ENCODE measurements at regions not wholly inside any gene's neighbourhood (a gene's known extent, or its start where the extent isn't known, plus 50 kb on each side); places are given as distances from the start of the nearest gene placed in this dataset.
A peak's percentile ranks its signal among the peaks of the same experiment; 100 is the strongest.

DNA sequence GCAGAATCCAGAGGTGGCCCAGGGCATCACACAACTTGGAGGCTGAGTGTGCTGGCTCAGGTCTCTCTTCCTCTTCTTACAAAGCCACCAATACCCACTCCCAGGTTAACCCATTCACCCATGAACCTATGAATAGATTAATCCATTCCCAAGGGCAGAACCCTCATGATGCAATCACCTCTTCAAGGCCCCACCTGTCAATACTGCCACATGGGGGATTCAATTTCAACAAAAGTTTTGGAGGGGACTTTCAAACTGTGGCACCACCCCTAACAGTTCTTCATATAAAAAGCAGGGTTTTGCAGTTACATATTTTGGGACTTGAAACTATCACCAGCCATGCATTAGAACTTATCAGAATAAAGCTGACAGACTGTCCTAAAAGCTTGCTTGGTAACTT lies 193.6 kb upstream of the RNF32 start:
- no peak for DNase-seq (ENCODE audit: low read depth in 4 of 6, low spot score in 6 of 6)
- Histone ChIP-seq H3K27ac (ENCODE audit: low read depth, low read length) (no peak overlapping the region), H3K9me3 (ENCODE audit: control insufficient read depth, insufficient read depth, low read length) (no peaks in the 10 kb centered on the region), H3K4me3 (ENCODE audit: low read depth, low read length) (no peak overlapping the region), H3K4me1 (ENCODE audit: control insufficient read depth, insufficient read depth, low read length) (no peaks in the 10 kb centered on the region), H3K36me3 (ENCODE audit: control insufficient read depth, insufficient read depth, low read length) (no peaks in the 10 kb centered on the region), H3K27me3 (ENCODE audit: control insufficient read depth, insufficient read depth, low read length) (no peaks in the 10 kb centered on the region)

DNA sequence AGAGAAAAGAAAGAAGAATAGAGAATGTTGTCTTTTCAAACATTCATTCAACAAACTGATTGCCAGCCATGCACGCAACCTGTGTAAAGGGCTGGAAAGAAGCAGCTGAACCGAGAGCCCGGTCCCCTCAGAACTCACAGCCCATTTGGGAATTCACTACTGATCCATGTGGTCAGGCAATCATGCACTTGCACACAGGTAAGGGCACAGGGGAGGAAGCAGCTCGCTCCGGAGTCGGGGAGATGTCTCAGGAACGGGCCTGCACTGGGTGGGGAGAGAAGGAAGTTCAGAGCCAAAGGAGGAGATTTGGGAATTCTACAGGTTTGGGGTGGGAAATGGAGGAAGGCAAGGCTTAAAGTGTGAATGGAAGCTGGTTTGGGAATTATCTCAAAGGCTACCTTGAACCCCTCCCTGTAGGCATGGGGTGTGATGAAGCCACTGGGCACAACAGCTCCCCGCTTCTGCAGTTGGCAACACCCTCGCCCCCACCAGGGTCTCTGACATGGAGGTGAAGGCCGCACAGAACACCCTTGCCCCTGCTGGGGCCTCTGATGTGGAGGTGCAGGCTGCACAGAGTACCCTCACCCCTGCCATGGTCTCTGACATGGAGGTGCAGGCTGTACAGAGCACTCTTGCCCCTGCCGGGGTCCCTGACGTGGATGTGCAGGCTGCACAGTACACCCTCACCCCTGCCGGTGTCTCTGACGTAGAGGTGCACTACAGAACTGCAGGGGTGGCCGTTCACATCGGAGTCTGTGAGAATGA lies 194.4 kb upstream of the RNF32 start:
- Histone ChIP-seq H3K27me3 (ENCODE audit: control insufficient read depth, insufficient read depth, low read length) (no peaks in the 10 kb centered on the region), H3K9me3 (ENCODE audit: control insufficient read depth, insufficient read depth, low read length) (no peaks in the 10 kb centered on the region), H3K4me1 (ENCODE audit: control insufficient read depth, insufficient read depth, low read length) (no peaks in the 10 kb centered on the region), H3K4me3 (ENCODE audit: low read depth, low read length) (no peak overlapping the region), H3K36me3 (ENCODE audit: control insufficient read depth, insufficient read depth, low read length) (no peaks in the 10 kb centered on the region), H3K27ac (ENCODE audit: low read depth, low read length) (no peak overlapping the region)
- WGBS (ENCODE audit: insufficient coverage), result 86% methylated on average over 16 of the region's 16 CpGs
- DNase-seq (ENCODE audit: low read depth in 4 of 6, low spot score in 6 of 6), result no peak

GRCh38 chr7:156442516-156442915 lies 198.1 kb upstream of the RNF32 start:
- Histone ChIP-seq H3K4me3 (ENCODE audit: low read depth, low read length) (no peak overlapping the region), H3K27ac (ENCODE audit: low read depth, low read length) (no peak overlapping the region), H3K4me1 (ENCODE audit: control insufficient read depth, insufficient read depth, low read length) (no peaks in the 10 kb centered on the region), H3K27me3 (ENCODE audit: control insufficient read depth, insufficient read depth, low read length) (no peaks in the 10 kb centered on the region), H3K9me3 (ENCODE audit: control insufficient read depth, insufficient read depth, low read length) (no peaks in the 10 kb centered on the region), H3K36me3 (ENCODE audit: control insufficient read depth, insufficient read depth, low read length) (no peaks in the 10 kb centered on the region)
- DNase-seq (ENCODE audit: low read depth in 4 of 6, low spot score in 6 of 6), result peak in 1 of 6 donors; percentile 62
- 41% methylated on average over 10 of the region's 10 CpGs for WGBS (ENCODE audit: insufficient coverage)

- 95% methylated on average over 13 of the region's 13 CpGs for WGBS (ENCODE audit: insufficient coverage)
- Histone ChIP-seq H3K27ac (ENCODE audit: low read depth, low read length) (no peak overlapping the region), H3K4me3 (ENCODE audit: low read depth, low read length) (no peak overlapping the region), H3K27me3 (ENCODE audit: control insufficient read depth, insufficient read depth, low read length) (no peaks in the 10 kb centered on the region), H3K9me3 (ENCODE audit: control insufficient read depth, insufficient read depth, low read length) (no peaks in the 10 kb centered on the region), H3K36me3 (ENCODE audit: control insufficient read depth, insufficient read depth, low read length) (no peaks in the 10 kb centered on the region), H3K4me1 (ENCODE audit: control insufficient read depth, insufficient read depth, low read length) (no peaks in the 10 kb centered on the region)
- DNase-seq (ENCODE audit: low read depth in 4 of 6, low spot score in 6 of 6), result no peak
Observed at GRCh38 chr7:156440456-156440855, 200.1 kb upstream of the RNF32 start.

GRCh38 chr7:156438011-156438410 lies 202.6 kb upstream of the RNF32 start:
- Histone ChIP-seq H3K27ac (ENCODE audit: low read depth, low read length) (no peak overlapping the region), H3K27me3 (ENCODE audit: control insufficient read depth, insufficient read depth, low read length) (no peaks in the 10 kb centered on the region), H3K4me3 (ENCODE audit: low read depth, low read length) (no peak overlapping the region), H3K36me3 (ENCODE audit: control insufficient read depth, insufficient read depth, low read length) (no peaks in the 10 kb centered on the region), H3K9me3 (ENCODE audit: control insufficient read depth, insufficient read depth, low read length) (no peaks in the 10 kb centered on the region), H3K4me1 (ENCODE audit: control insufficient read depth, insufficient read depth, low read length) (no peaks in the 10 kb centered on the region)
- 83% methylated on average over 1 of the region's 2 CpGs for WGBS (ENCODE audit: insufficient coverage)
- no peak for DNase-seq (ENCODE audit: low read depth in 4 of 6, low spot score in 6 of 6)

DNA sequence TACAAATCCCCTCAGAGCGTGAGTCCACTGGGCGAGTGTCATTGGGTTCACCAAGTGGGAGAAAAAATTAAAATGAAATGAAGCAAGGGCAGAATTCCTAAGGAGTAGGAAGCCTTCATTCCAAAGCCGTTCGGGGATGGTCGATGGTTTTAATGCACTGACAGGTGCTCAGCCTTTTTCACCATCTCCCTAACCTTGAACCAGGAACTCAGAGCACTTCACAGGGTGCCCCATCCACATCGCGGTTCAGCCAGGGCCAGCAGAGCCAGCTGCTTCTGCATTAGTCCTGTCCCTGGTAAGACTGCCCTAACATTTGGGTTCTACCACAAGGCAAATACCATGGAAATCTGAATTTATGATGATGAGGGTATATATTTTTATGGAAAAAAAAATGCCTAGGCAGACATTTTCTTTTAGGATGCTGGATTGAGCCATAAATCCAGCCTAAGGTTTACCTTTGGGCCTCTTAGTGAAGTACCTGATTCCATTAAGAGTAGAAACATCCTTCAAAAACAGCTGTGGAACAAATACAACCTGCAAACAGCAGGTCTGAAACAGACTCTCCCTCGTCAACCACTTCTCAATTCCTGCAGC lies 203.5 kb upstream of the RNF32 start:
- Histone ChIP-seq H3K4me3 (ENCODE audit: low read depth, low read length) (no peak overlapping the region), H3K27ac (ENCODE audit: low read depth, low read length) (no peak overlapping the region), H3K9me3 (ENCODE audit: control insufficient read depth, insufficient read depth, low read length) (no peaks in the 10 kb centered on the region), H3K27me3 (ENCODE audit: control insufficient read depth, insufficient read depth, low read length) (no peaks in the 10 kb centered on the region), H3K36me3 (ENCODE audit: control insufficient read depth, insufficient read depth, low read length) (no peaks in the 10 kb centered on the region), H3K4me1 (ENCODE audit: control insufficient read depth, insufficient read depth, low read length) (no peaks in the 10 kb centered on the region)
- WGBS (ENCODE audit: insufficient coverage), result 84% methylated on average over 4 of the region's 8 CpGs
- no peak for DNase-seq (ENCODE audit: low read depth in 4 of 6, low spot score in 6 of 6)

- 61% methylated on average over 9 of the region's 12 CpGs for WGBS (ENCODE audit: insufficient coverage)
Observed at GRCh38 chr7:156435486-156436231, 204.9 kb upstream of the RNF32 start.

GRCh38 chr7:156434706-156435105 lies 205.9 kb upstream of the RNF32 start:
- Histone ChIP-seq H3K4me1 (ENCODE audit: control insufficient read depth, insufficient read depth, low read length) (no peaks in the 10 kb centered on the region), H3K36me3 (ENCODE audit: control insufficient read depth, insufficient read depth, low read length) (no peaks in the 10 kb centered on the region), H3K9me3 (ENCODE audit: control insufficient read depth, insufficient read depth, low read length) (no peaks in the 10 kb centered on the region), H3K27ac (ENCODE audit: low read depth, low read length) (no peak overlapping the region), H3K27me3 (ENCODE audit: control insufficient read depth, insufficient read depth, low read length) (no peaks in the 10 kb centered on the region), H3K4me3 (ENCODE audit: low read depth, low read length) (no peak overlapping the region)
- WGBS (ENCODE audit: insufficient coverage), result 83% methylated on average over 5 of the region's 5 CpGs
- no peak for DNase-seq (ENCODE audit: low read depth in 4 of 6, low spot score in 6 of 6)

More at GRCh38 chr7:156435486-156436231, 204.9 kb upstream of the RNF32 start:
- Histone ChIP-seq H3K4me1 (ENCODE audit: control insufficient read depth, insufficient read depth, low read length) (no peaks in the 10 kb centered on the region), H3K4me3 (ENCODE audit: low read depth, low read length) (no peak overlapping the region), H3K27ac (ENCODE audit: low read depth, low read length) (no peak overlapping the region), H3K27me3 (ENCODE audit: control insufficient read depth, insufficient read depth, low read length) (no peaks in the 10 kb centered on the region), H3K36me3 (ENCODE audit: control insufficient read depth, insufficient read depth, low read length) (no peaks in the 10 kb centered on the region), H3K9me3 (ENCODE audit: control insufficient read depth, insufficient read depth, low read length) (no peaks in the 10 kb centered on the region)
- no peak for DNase-seq (ENCODE audit: low read depth in 4 of 6, low spot score in 6 of 6)

DNA sequence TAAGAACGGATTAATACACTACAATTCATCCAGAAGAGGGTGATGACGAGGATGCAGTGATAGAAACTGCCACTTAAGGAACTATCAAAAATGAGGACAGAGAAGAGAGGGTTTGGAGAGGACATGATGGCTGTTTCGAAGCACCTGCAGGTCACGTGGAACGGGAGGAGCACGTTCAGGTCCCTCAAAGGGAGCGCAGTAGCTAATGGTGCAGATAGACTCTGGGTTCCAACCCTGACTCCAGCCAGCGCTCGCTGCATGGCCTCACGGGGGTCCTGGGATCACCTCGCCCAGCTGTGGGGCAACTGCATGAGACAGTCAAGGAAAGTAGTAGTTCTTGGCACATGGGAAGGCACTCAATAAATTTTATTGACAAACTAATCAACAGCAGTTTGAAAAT lies 208.6 kb upstream of the RNF32 start:
- Histone ChIP-seq H3K27me3 (ENCODE audit: control insufficient read depth, insufficient read depth, low read length) (no peaks in the 10 kb centered on the region), H3K9me3 (ENCODE audit: control insufficient read depth, insufficient read depth, low read length) (no peaks in the 10 kb centered on the region), H3K4me3 (ENCODE audit: low read depth, low read length) (no peak overlapping the region), H3K36me3 (ENCODE audit: control insufficient read depth, insufficient read depth, low read length) (no peaks in the 10 kb centered on the region), H3K27ac (ENCODE audit: low read depth, low read length) (no peak overlapping the region), H3K4me1 (ENCODE audit: control insufficient read depth, insufficient read depth, low read length) (no peaks in the 10 kb centered on the region)
- 95% methylated on average over 7 of the region's 11 CpGs for WGBS (ENCODE audit: insufficient coverage)
- DNase-seq (ENCODE audit: low read depth in 4 of 6, low spot score in 6 of 6), result no peak

All from spinal cord (tissue), 9 donors.